Stimulated activated CD4-positive, alpha-beta T cell treated with anti-CD3 and anti-CD28 coated beads, Interleukin-12 subunit alpha, Interleukin-12 subunit beta, amount 100 ng/mL, for 24 hours (primary cell): ENCODE measurements at regions not wholly inside any gene's neighbourhood (a gene's known extent, or its start where the extent isn't known, plus 50 kb on each side); places are given as distances from the start of the nearest gene placed in this dataset.

Experiments
- DNase-seq, 2 experiments: peaks; one replicate each; pipeline ENCODE4 v3.0.0-alpha.2; 2020; ENCODE audit warnings: low read depth in 2 of 2

- no peak for DNase-seq
These were observed 579.5 kb downstream of the MBD2 start for GRCh38 chr18:53644799-53645471.

GRCh38 chr18:53639687-53640086 is 584.8 kb downstream of the MBD2 start:
- DNase-seq = no peak

GRCh38 chr18:53629337-53629736 is 595.1 kb downstream of the MBD2 start:
- no peak for DNase-seq

DNA sequence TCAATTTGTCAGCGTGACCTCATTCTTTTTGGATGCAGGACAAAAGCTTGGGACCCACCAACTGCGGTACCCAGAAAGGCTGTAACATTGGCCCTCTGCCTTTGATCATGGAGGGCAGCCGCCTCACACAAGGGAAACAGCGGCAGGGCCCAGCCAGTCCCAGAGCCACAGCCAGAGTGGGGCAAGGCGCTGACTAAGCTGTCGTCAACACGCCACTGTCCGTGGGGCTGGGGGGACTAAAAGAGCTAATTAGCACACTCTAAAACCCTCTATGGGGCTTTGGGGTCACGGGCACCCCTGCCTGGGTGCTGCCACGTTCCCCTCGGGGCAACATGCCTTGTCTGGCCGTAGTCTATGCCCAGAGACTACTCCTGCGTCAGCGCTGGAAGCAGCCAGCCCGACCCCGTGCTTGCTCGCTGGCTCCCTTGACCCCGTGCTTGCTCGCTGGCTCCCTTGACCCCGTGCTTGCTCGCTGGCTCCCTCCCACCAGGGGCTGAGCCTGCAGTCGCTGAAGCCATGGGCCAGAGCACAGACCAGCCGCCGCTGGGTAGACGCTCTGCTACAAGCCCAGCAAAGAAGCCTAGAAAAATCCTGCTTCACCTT is 598.4 kb downstream of the MBD2 start:
- DNase-seq = no peak

DNA sequence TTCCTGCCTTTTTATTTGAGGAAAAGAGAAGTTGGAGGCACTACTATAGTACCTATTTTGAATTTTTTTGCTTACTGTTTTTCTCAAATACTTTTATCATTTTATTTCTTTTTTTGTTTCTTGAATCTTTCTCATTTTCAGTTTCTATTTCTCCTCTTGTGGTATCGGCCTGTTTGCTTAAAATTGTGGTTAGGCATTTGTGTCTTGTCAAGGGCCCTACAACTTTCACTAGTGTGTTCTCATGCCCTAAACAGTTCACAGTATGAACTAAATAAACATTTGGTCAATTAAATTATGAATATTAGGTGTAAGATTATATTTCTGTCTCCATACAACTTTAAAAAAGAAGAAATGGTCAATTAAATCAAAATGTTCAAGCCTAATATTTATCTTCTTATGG is 613.5 kb downstream of the MBD2 start:
- no peak for DNase-seq

DNA sequence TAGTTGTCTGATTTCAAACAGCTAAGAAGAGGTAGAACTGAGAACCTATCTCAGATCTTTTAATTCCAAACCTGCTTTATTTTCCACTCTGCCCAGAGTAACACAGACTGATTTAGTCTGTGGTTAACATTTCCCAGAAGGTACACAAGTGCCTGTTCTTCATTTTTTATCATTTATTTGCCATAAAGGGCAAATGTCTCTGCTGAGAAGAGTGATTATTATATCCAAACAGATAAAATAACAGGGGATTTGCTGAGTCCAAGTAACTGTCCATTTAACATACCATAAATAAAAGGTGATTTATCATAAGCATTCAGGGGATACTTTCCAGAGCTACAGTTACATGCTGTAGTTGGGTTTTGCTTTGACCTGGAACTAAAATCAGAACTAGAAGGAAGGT is 617.7 kb downstream of the MBD2 start:
- DNase-seq = no peak

DNA sequence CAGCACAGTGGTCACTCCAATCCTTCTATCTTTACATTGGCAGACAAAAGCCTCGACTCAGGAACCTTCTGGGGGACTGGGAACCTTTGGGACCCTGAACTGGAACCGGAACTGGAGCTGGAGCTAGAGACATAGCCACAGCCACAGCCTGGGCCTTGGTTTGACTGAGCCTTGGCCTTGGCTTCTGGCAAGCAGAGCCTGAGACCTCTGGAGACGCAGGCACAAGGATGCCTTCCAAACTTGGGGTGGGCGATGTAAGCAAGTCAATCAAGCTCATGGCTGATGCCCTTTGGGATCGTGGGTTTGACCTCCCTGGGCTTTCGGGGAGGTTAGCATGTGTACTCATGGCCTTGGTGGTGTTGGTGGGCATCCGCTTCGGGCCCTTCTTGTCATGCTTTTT is 619.3 kb downstream of the MBD2 start:
- DNase-seq = no peak

GRCh38 chr18:53603276-53603675 is 621.2 kb downstream of the MBD2 start:
- DNase-seq = no peak

- no peak for DNase-seq
These were observed 623.1 kb downstream of the MBD2 start for GRCh38 chr18:53601344-53601743.

GRCh38 chr18:53586923-53587322 is 637.5 kb downstream of the MBD2 start:
- no peak for DNase-seq
